Activated naive CD8-positive, alpha-beta T cell treated with anti-CD3 and anti-CD28 coated beads for 36 hours (primary cell): ENCODE measurements at regions not wholly inside any gene's neighbourhood (a gene's known extent, or its start where the extent isn't known, plus 50 kb on each side); places are given as distances from the start of the nearest gene placed in this dataset.

Experiments used
- DNase-seq: peaks from one replicate; pipeline ENCODE4 v3.0.0; 2021
- H3K27ac Mint-ChIP-seq: one replicate; pipeline ENCODE4 v1.8.0; 2022; ENCODE audit warnings: mild to moderate bottlenecking, moderate library complexity, mixed read lengths
- H3K27me3 Mint-ChIP-seq: one replicate; pipeline ENCODE4 v1.8.0; 2022; ENCODE audit warnings: mild to moderate bottlenecking, mixed read lengths
- H3K36me3 Mint-ChIP-seq: one replicate; pipeline ENCODE4 v1.8.0; 2021; ENCODE audit warnings: mild to moderate bottlenecking, mixed read lengths
- H3K4me1 Mint-ChIP-seq: one replicate; pipeline ENCODE4 v1.8.0; 2021; ENCODE audit warnings: mixed read lengths
- H3K4me3 Mint-ChIP-seq: one replicate; pipeline ENCODE4 v1.8.0; 2022; ENCODE audit warnings: mild to moderate bottlenecking, moderate library complexity, mixed read lengths
- H3K9me3 Mint-ChIP-seq: one replicate; pipeline ENCODE4 v1.8.0; 2022; ENCODE audit warnings: mixed read lengths

- Mint-ChIP-seq H3K9me3 (no peaks in the 10 kb centered on the region), H3K36me3 (no peaks in the 10 kb centered on the region), H3K27me3 (no peaks in the 10 kb centered on the region), H3K4me1 (peaks cover 26% of the 10 kb centered on the region), H3K4me3 (no peak overlapping the region), H3K27ac (no peak overlapping the region)
- no peak for DNase-seq
Measured at GRCh38 chr17:77001487-77001886, 133.3 kb downstream of the MGAT5B start.

DNA sequence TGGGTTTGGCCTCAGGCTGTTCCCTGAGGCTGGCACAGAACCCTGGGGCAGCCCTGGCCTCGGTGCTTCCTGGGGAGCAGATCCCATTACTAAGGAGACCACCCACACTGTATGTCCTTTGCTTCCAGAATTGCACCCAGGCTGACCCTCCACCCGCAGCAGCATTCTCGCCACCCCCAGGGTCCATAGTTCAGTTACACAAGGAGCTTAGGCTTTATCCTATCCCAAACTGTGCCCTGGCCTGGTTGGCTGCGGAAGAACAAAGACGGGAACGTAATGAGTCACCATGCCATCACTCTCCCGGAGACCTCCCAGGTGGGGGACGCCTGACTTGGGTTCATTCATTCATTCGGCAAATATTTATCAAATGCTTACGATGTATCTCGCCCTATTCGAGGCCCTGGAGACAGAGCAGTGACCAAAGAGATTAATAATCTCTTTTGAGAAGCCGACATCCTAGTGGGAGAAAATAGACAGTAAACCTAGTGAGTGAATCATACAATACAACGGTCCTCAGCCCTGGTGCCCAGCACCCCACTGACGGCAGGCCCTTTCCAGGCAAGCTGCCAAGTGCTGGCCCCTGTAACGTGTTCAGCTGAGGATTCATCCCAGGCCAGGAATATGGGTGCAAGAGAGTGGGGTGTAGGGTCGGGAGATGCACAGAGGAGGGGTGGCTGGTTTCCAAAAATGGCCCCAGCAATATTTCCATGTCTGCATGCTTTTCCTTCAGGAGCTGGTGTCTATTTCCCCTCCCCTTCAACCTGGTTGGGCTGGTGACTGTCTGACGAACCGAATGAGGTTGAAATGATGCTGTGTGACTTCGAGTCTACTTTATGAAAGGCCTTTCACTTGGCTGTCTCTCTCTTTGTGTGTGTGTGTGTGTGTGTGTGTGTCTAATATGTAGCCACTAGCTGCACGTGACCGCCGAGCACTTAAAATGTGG lies 134.2 kb downstream of the MGAT5B start:
- Mint-ChIP-seq H3K27me3 (no peaks in the 10 kb centered on the region), H3K4me1 (peaks cover 20% of the 10 kb centered on the region), H3K36me3 (no peaks in the 10 kb centered on the region), H3K9me3 (no peaks in the 10 kb centered on the region), H3K27ac (no peak overlapping the region), H3K4me3 (no peak overlapping the region)
- DNase-seq, result no peak

- Mint-ChIP-seq H3K4me3 (no peak overlapping the region), H3K27me3 (peaks cover 3% of the 10 kb centered on the region), H3K27ac (no peak overlapping the region), H3K9me3 (no peaks in the 10 kb centered on the region), H3K4me1 (peaks cover 6% of the 10 kb centered on the region), H3K36me3 (no peaks in the 10 kb centered on the region)
- DNase-seq, result no peak
Measured at GRCh38 chr17:77003699-77004098, 135.5 kb downstream of the MGAT5B start.

DNA sequence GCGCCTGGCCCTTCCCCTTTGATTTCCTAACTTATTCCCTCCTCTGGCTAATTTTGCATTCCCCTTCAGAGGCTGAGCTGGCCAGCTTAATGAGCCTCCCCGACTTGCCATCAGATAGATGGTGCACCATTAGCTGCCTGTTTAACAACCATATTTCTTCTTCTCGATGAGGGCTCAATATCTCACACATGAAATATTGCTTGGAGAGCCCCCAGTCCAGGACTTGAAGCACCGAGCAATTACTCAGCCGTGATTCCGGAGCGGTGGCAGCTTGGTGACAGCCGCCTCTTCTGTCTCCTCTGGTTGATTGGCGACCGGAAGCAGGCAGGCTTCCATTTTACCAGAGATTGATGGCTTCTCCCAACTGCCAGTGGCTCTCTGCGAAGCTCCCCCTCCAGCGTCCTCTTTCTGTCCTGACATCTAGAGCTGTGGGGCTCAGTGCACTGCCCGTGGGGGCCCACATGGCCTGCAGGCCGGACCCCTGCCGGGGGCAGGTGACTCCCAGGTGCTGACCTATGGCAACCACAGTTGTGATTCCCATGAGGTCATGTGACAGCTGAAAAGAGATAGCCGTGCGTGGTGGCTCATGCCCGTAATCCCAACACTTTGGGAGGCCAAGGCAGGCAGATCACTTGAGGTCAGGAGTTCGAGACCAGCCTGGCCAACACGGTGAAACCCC lies 133.7 kb upstream of the SEC14L1 start:
- Mint-ChIP-seq H3K27ac (no peak overlapping the region), H3K9me3 (peaks cover 4% of the 10 kb centered on the region), H3K27me3 (peaks cover 3% of the 10 kb centered on the region), H3K4me1 (no peaks in the 10 kb centered on the region), H3K36me3 (peaks cover 3% of the 10 kb centered on the region), H3K4me3 (no peak overlapping the region)
- DNase-seq, result no peak

GRCh38 chr17:77009877-77010276 lies 130.9 kb upstream of the SEC14L1 start:
- DNase-seq, result no peak
- peaks cover 3% of the 10 kb centered on the region for H3K36me3 Mint-ChIP-seq
- H3K4me1 Mint-ChIP-seq, result no peaks in the 10 kb centered on the region
- H3K27me3 Mint-ChIP-seq, result peaks cover 3% of the 10 kb centered on the region
- H3K27ac Mint-ChIP-seq, result no peak overlapping the region
- no peak overlapping the region for H3K4me3 Mint-ChIP-seq
- peaks cover 4% of the 10 kb centered on the region for H3K9me3 Mint-ChIP-seq

DNA sequence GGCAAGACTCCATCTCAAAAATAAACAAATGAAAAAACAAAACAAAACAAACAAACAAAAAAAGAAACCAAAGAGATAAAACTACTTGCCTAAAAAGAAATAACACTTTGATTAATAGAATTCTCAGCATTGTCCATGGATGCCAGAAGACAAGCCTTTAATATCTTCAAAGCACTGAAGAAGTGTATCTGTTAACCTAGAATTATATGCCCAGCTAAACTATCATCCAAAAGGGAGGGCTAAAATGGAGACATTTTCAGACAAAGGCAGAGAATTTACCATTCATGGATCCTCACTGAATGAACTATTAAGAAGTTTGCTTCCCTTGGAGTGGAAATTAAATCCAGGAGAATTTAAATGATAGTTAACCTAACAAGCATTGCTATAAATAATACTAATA lies 130.1 kb upstream of the SEC14L1 start:
- H3K36me3 Mint-ChIP-seq, result peaks cover 3% of the 10 kb centered on the region
- DNase-seq, result no peak
- H3K27ac Mint-ChIP-seq, result no peak overlapping the region
- H3K4me1 Mint-ChIP-seq, result no peaks in the 10 kb centered on the region
- peaks cover 3% of the 10 kb centered on the region for H3K27me3 Mint-ChIP-seq
- H3K9me3 Mint-ChIP-seq, result peaks cover 4% of the 10 kb centered on the region
- H3K4me3 Mint-ChIP-seq, result no peak overlapping the region

- H3K4me3 Mint-ChIP-seq, result no peak overlapping the region
- H3K36me3 Mint-ChIP-seq, result peaks cover 3% of the 10 kb centered on the region
- no peak overlapping the region for H3K27ac Mint-ChIP-seq
- DNase-seq, result peak; percentile 31
- H3K27me3 Mint-ChIP-seq, result peaks cover 3% of the 10 kb centered on the region
- H3K9me3 Mint-ChIP-seq, result peaks cover 4% of the 10 kb centered on the region
- no peaks in the 10 kb centered on the region for H3K4me1 Mint-ChIP-seq
Measured at GRCh38 chr17:77011173-77012011, 129.4 kb upstream of the SEC14L1 start.

DNA sequence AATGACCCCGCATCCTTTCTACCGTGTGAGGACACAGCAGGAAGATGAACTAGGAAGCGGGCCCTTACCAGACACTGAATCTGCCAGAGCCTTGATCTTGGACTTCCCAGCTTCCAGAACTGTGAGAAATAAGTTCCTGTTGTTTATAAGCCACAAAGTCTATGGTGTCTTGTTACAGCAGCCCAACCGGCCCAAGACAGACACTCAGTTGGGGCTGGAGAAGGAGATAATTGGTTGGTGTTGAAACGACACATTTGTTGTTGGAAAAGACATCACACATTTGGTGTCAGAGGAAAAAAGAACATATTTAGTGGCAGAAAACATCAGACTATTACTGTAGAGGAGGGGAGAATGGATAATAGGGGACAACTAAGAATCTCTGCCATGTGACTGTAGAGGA lies 122.3 kb upstream of the SEC14L1 start:
- Mint-ChIP-seq H3K4me1 (no peaks in the 10 kb centered on the region), H3K9me3 (peaks cover 5% of the 10 kb centered on the region), H3K27me3 (no peaks in the 10 kb centered on the region), H3K27ac (no peak overlapping the region), H3K36me3 (no peaks in the 10 kb centered on the region), H3K4me3 (no peak overlapping the region)
- DNase-seq, result no peak

- Mint-ChIP-seq H3K36me3 (no peaks in the 10 kb centered on the region), H3K4me1 (no peaks in the 10 kb centered on the region), H3K4me3 (no peak overlapping the region), H3K27me3 (no peaks in the 10 kb centered on the region), H3K27ac (no peak overlapping the region), H3K9me3 (peaks cover 5% of the 10 kb centered on the region)
- no peak for DNase-seq
Measured at GRCh38 chr17:77019893-77020379, 120.8 kb upstream of the SEC14L1 start.

GRCh38 chr17:77020973-77021372 lies 119.8 kb upstream of the SEC14L1 start:
- Mint-ChIP-seq H3K9me3 (peaks cover 5% of the 10 kb centered on the region), H3K27me3 (no peaks in the 10 kb centered on the region), H3K4me1 (no peaks in the 10 kb centered on the region), H3K36me3 (no peaks in the 10 kb centered on the region), H3K4me3 (no peak overlapping the region), H3K27ac (no peak overlapping the region)
- DNase-seq, result no peak

- no peak for DNase-seq
- Mint-ChIP-seq H3K36me3 (no peaks in the 10 kb centered on the region), H3K27ac (no peak overlapping the region), H3K4me3 (no peak overlapping the region), H3K4me1 (no peaks in the 10 kb centered on the region), H3K9me3 (peaks cover 5% of the 10 kb centered on the region), H3K27me3 (no peaks in the 10 kb centered on the region)
Measured at GRCh38 chr17:77022766-77023165, 118.0 kb upstream of the SEC14L1 start.

DNA sequence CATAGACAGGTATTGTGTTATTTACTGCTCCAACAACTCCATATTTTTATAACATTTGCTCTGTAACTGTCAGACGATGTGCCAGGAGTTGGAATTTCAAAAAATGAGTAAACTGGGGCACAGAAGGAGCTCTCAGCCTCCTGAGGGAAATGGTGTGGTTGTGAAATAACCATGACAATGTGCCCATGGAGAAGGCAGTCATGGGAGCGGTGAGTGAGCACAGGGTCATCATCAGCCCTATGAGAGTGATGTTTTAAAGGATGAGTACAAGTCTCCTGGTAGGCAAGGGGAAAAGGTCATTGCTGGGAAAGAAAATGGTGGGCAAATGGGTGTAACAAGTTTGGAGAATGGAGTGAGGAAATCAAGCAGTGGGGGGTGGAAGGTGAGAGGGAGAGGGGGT lies 115.0 kb upstream of the SEC14L1 start:
- Mint-ChIP-seq H3K9me3 (peaks cover 5% of the 10 kb centered on the region), H3K36me3 (no peaks in the 10 kb centered on the region), H3K27ac (no peak overlapping the region), H3K4me1 (no peaks in the 10 kb centered on the region), H3K4me3 (no peak overlapping the region), H3K27me3 (no peaks in the 10 kb centered on the region)
- DNase-seq, result no peak

- Mint-ChIP-seq H3K27me3 (no peaks in the 10 kb centered on the region), H3K27ac (no peak overlapping the region), H3K4me3 (no peak overlapping the region), H3K36me3 (no peaks in the 10 kb centered on the region), H3K9me3 (peaks cover 6% of the 10 kb centered on the region), H3K4me1 (no peaks in the 10 kb centered on the region)
- DNase-seq, result no peak
Measured at GRCh38 chr17:77027271-77027889, 113.4 kb upstream of the SEC14L1 start.

- no peaks in the 10 kb centered on the region for H3K27me3 Mint-ChIP-seq
- DNase-seq, result no peak
- H3K27ac Mint-ChIP-seq, result no peak overlapping the region
- peaks cover 6% of the 10 kb centered on the region for H3K9me3 Mint-ChIP-seq
- no peaks in the 10 kb centered on the region for H3K36me3 Mint-ChIP-seq
- no peak overlapping the region for H3K4me3 Mint-ChIP-seq
- H3K4me1 Mint-ChIP-seq, result no peaks in the 10 kb centered on the region
Measured at GRCh38 chr17:77028900-77029299, 111.9 kb upstream of the SEC14L1 start.
